Prostate gland (tissue), 2 donors: ENCODE measurements at regions not wholly inside any gene's neighbourhood (a gene's known extent, or its start where the extent isn't known, plus 50 kb on each side); places are given as distances from the start of the nearest gene placed in this dataset.

Experiments used
- POLR2A ChIP-seq: fragments of 450-650 bp; IDR thresholded peaks from one replicate; pipeline ENCODE4 v1.6.1; 2016; ENCODE audit warnings: antibody characterized with exemption, mild to moderate bottlenecking
- TF ChIP-seq, protein P1 (sequence below), 4 experiments: fragments of 200-600 bp in 2 of 4; fragments of 450-650 bp in 2 of 4; sonication (generic) in 2 of 4; IDR thresholded peaks; 1 replicate in 3 of 4; 2 replicates in 1 of 4; pipeline ENCODE4 v1.5.1; 2016 to 2019; ENCODE audit warnings: antibody characterized with exemption in 4 of 4, mild to moderate bottlenecking in 2 of 4, moderate library complexity in 2 of 4

DNA sequence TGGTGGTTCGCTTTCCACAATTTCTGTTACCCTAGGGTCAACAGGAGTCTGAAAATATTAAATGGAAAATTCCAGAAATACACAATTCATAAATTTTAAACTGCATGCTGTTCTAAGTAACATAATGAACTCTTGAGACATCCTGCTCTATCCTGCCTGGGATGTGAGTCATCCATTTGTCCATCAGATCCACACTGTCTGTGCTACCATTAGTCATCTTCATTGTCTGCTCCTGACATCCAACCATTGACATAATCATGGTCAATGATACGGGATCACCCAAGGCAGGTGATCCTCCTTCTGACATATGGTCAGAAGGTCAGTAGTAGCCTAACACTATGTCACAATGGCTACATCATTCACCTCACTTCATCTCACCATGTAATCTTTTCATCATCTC is 276.7 kb upstream of the KIF2A start:
- TF ChIP-seq, protein P1, sequence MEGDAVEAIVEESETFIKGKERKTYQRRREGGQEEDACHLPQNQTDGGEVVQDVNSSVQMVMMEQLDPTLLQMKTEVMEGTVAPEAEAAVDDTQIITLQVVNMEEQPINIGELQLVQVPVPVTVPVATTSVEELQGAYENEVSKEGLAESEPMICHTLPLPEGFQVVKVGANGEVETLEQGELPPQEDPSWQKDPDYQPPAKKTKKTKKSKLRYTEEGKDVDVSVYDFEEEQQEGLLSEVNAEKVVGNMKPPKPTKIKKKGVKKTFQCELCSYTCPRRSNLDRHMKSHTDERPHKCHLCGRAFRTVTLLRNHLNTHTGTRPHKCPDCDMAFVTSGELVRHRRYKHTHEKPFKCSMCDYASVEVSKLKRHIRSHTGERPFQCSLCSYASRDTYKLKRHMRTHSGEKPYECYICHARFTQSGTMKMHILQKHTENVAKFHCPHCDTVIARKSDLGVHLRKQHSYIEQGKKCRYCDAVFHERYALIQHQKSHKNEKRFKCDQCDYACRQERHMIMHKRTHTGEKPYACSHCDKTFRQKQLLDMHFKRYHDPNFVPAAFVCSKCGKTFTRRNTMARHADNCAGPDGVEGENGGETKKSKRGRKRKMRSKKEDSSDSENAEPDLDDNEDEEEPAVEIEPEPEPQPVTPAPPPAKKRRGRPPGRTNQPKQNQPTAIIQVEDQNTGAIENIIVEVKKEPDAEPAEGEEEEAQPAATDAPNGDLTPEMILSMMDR (IDR thresholded peaks at IDR 0.05), result no peak
- TF ChIP-seq POLR2A, result no peak
